ENCODE measurements at regions not wholly inside any gene's neighbourhood (a gene's known extent, or its start where the extent isn't known, plus 50 kb on each side); places are given as distances from the start of the nearest gene placed in this dataset.

- H3K4me1 ChIP-seq, result no peaks in the 10 kb centered on the region
- no peaks in the 10 kb centered on the region for H3K9me3 ChIP-seq
- intact Hi-C loops (cut with DNase I), result no loop called here
- no peak overlapping the region for H3K27ac ChIP-seq
- H3K4me3 ChIP-seq, result no peak overlapping the region
- TF ChIP-seq, protein P1, sequence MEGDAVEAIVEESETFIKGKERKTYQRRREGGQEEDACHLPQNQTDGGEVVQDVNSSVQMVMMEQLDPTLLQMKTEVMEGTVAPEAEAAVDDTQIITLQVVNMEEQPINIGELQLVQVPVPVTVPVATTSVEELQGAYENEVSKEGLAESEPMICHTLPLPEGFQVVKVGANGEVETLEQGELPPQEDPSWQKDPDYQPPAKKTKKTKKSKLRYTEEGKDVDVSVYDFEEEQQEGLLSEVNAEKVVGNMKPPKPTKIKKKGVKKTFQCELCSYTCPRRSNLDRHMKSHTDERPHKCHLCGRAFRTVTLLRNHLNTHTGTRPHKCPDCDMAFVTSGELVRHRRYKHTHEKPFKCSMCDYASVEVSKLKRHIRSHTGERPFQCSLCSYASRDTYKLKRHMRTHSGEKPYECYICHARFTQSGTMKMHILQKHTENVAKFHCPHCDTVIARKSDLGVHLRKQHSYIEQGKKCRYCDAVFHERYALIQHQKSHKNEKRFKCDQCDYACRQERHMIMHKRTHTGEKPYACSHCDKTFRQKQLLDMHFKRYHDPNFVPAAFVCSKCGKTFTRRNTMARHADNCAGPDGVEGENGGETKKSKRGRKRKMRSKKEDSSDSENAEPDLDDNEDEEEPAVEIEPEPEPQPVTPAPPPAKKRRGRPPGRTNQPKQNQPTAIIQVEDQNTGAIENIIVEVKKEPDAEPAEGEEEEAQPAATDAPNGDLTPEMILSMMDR (IDR thresholded peaks at IDR 0.05), result no peak
- H3K27me3 ChIP-seq, result no peaks in the 10 kb centered on the region
- no peaks in the 10 kb centered on the region for H3K36me3 ChIP-seq
- DNase-seq, result no peak
- ATAC-seq, result no peak
Observed at GRCh38 chr7:84658286-84658685, 463.7 kb upstream of the SEMA3A start.

GRCh38 chr7:84654273-84654672 lies 459.7 kb upstream of the SEMA3A start:
- H3K27ac ChIP-seq, result no peak overlapping the region
- ATAC-seq (no peak), DNase-seq (no peak)
- intact Hi-C loops (cut with DNase I), result no loop called here
- no peaks in the 10 kb centered on the region for H3K36me3 ChIP-seq
- no peaks in the 10 kb centered on the region for H3K4me1 ChIP-seq
- H3K4me3 ChIP-seq, result no peak overlapping the region
- TF ChIP-seq, protein P1 (IDR thresholded peaks at IDR 0.05), result no peak
- no peaks in the 10 kb centered on the region for H3K9me3 ChIP-seq
- no peaks in the 10 kb centered on the region for H3K27me3 ChIP-seq

DNA sequence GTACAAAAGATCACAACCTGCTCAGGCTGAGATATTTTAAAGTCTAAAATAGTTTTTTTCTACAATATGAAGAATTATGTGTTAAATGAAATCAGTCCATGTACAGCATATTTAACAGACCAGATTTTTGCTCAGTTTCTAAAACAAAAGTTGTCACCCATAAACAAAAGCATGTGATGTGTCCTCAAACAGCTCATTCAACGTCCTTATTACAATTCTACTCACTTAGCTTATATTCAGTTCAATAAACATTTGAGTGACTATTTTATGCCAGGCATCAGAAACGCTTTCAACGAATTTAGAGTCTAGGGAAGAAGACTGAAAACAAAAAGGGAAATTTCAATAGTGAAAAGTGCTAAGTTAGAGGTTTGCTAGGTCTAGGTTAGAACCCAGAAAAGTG lies 457.3 kb upstream of the SEMA3A start:
- Histone ChIP-seq H3K27ac (no peak overlapping the region), H3K27me3 (no peaks in the 10 kb centered on the region), H3K36me3 (no peaks in the 10 kb centered on the region), H3K9me3 (no peaks in the 10 kb centered on the region), H3K4me1 (no peaks in the 10 kb centered on the region), H3K4me3 (no peak overlapping the region)
- peak in 2 of 4 donors; percentile 43 to 54 for DNase-seq
- no peak for ATAC-seq
- TF ChIP-seq, protein P1 (IDR thresholded peaks at IDR 0.05), result no peak
- intact Hi-C loops (cut with DNase I), result no loop called here

DNA sequence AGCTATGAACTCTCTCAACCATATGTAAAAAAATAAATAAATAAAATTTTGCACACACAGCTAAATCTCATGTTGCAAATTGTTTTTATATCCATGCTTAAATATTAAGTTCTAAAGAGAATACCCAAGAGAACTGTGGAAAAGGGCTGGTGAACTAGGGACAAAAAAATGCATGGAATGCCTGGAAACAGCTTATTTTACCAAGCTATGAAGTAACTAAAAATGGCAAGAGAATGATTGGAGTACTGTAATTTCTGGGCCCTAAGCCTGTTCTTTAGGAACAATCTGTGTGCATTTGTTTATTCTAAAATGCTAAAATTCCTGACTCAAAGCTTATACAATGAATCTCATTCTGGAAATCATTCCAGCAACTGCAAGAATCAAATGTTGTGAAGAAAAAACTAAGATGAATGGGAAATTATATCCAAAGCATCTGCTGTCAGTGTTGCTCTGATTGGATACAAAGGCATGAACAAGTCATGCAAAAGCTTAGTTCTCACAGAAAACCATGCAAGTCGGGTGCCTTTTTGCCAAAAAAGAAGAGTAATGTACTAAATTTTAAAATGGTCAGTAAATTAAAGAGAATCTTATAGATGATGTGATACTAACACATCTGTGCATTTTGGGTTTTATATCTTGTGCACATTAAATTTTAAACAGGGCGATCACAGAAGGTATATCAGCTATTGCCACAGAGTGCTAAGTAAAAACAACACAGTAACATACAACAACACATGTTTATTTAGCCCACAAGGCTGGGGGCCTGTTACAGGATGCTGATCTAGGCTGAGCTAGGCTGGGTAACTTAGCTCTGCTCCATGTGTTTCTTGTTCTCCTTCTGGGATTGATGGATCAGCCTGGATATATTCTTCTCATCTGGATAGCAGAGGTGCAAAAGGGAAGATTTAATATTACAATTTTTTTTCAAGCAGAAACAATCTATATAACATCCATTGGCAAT lies 453.5 kb upstream of the SEMA3A start:
- Histone ChIP-seq H3K4me3 (no peak overlapping the region), H3K27ac (no peak overlapping the region), H3K27me3 (no peaks in the 10 kb centered on the region), H3K9me3 (no peaks in the 10 kb centered on the region), H3K36me3 (no peaks in the 10 kb centered on the region), H3K4me1 (no peaks in the 10 kb centered on the region)
- ATAC-seq (no peak), DNase-seq (peak in 1 of 4 donors; percentile 21)
- TF ChIP-seq, protein P1 (IDR thresholded peaks at IDR 0.05), result no peak
- intact Hi-C loops (cut with DNase I), result no loop called here

- TF ChIP-seq, protein P1 (IDR thresholded peaks at IDR 0.05), result no peak
- no peaks in the 10 kb centered on the region for H3K4me1 ChIP-seq
- no peak overlapping the region for H3K27ac ChIP-seq
- H3K27me3 ChIP-seq, result no peaks in the 10 kb centered on the region
- H3K36me3 ChIP-seq, result no peaks in the 10 kb centered on the region
- intact Hi-C loops (cut with DNase I), result no loop called here
- DNase-seq, result no peak
- no peak for ATAC-seq
- H3K9me3 ChIP-seq, result no peaks in the 10 kb centered on the region
- no peak overlapping the region for H3K4me3 ChIP-seq
Observed at GRCh38 chr7:84642611-84643010, 448.0 kb upstream of the SEMA3A start.
